Kidney (tissue), 13 donors: ENCODE measurements at regions not wholly inside any gene's neighbourhood (a gene's known extent, or its start where the extent isn't known, plus 50 kb on each side); places are given as distances from the start of the nearest gene placed in this dataset.

Source experiments
- DNase-seq, 5 donors: peaks; one replicate each; pipeline ENCODE4 v3.0.0-alpha.2; 2013 to 2020
- FAIRE-seq: peaks from 2 replicates; lab custom pipeline; 2012; peaks lifted over from hg19 to GRCh38; lab: Jason Lieb, UNC
- H3K27ac ChIP-seq, 2 donors: one replicate each; pipeline ENCODE4 v1.7.0; 2013; ENCODE audit warnings: low read depth in 2 of 2, low read length in 2 of 2, inconsistent platforms in 1 of 2
- H3K27me3 ChIP-seq: one replicate; pipeline ENCODE4 v1.7.1; 2013; ENCODE audit warnings: low read length, inconsistent platforms; ENCODE audit not compliant: control insufficient read depth, insufficient read depth
- H3K36me3 ChIP-seq, 3 donors: one replicate each; pipeline versions ENCODE4 v1.7.0 to v1.7.1; 2013; ENCODE audit warnings: low read length in 3 of 3, control low read depth in 1 of 3, inconsistent platforms in 1 of 3; ENCODE audit not compliant: insufficient read depth in 3 of 3, control insufficient read depth in 2 of 3
- H3K4me1 ChIP-seq, 3 donors: one replicate each; pipeline versions ENCODE4 v1.7.0 to v1.7.1; 2013; ENCODE audit warnings: low read length in 3 of 3, inconsistent platforms in 1 of 3, low read depth in 1 of 3; ENCODE audit not compliant: control insufficient read depth in 2 of 3, insufficient read depth in 2 of 3
- H3K4me3 ChIP-seq, 3 donors: one replicate each; pipeline versions ENCODE4 v1.7.0 to v1.8.1; 2013; ENCODE audit warnings: low read length in 3 of 3, control low read depth in 1 of 3, inconsistent platforms in 1 of 3
- H3K9ac ChIP-seq, 3 donors: one replicate each; pipeline versions ENCODE4 v1.7.0 to v1.7.1; 2013; ENCODE audit warnings: low read length in 3 of 3, control low read depth in 1 of 3, inconsistent platforms in 1 of 3
- H3K9me3 ChIP-seq, 3 donors: one replicate each; pipeline versions ENCODE4 v1.7.0 to v1.7.1; 2013; ENCODE audit warnings: low read length in 3 of 3, control low read depth in 1 of 3, inconsistent platforms in 1 of 3; ENCODE audit not compliant: control insufficient read depth in 2 of 3, insufficient read depth in 1 of 3
- intact Hi-C: fragments of 100-400 bp; cut with DNase I; formaldehyde crosslinking; loops from one replicate; pipeline ENCODE4 v1.11.1; 2022
- TF ChIP-seq, protein P1 (sequence below): IDR thresholded peaks from 3 replicates; pipeline ENCODE4 v1.5.1; 2012; ENCODE audit warnings: mild to moderate bottlenecking, moderate library complexity, borderline replicate concordance; ENCODE audit not compliant: insufficient read depth; ENCODE audit errors: extremely low read depth
- donor health status: control.
- donor health status: control.
- donor health status: control.
- donor health status: control.
- donor health status: control.
- donor health status: DM: yes; HTN: yes; CAD: no.
- donor health status: Normal renal cell carcinoma (clear cell type).

- Histone ChIP-seq H3K4me3 (peak overlapping the region; percentile 11 to 45 (median 17)), H3K9me3 (no peaks in the 10 kb centered on the region), H3K9ac (no peak overlapping the region), H3K36me3 (no peaks in the 10 kb centered on the region), H3K27ac (peak overlapping the region in 1 of 2 donors; percentile 17), H3K4me1 (peaks cover 4 to 11% (median 9%) of the 10 kb centered on the region in 3 donors), H3K27me3 (no peaks in the 10 kb centered on the region)
- intact Hi-C loops = no loop called here
- DNase-seq (peak in 1 of 5 donors; percentile 27), FAIRE-seq (no peak)
- TF ChIP-seq, protein P1, sequence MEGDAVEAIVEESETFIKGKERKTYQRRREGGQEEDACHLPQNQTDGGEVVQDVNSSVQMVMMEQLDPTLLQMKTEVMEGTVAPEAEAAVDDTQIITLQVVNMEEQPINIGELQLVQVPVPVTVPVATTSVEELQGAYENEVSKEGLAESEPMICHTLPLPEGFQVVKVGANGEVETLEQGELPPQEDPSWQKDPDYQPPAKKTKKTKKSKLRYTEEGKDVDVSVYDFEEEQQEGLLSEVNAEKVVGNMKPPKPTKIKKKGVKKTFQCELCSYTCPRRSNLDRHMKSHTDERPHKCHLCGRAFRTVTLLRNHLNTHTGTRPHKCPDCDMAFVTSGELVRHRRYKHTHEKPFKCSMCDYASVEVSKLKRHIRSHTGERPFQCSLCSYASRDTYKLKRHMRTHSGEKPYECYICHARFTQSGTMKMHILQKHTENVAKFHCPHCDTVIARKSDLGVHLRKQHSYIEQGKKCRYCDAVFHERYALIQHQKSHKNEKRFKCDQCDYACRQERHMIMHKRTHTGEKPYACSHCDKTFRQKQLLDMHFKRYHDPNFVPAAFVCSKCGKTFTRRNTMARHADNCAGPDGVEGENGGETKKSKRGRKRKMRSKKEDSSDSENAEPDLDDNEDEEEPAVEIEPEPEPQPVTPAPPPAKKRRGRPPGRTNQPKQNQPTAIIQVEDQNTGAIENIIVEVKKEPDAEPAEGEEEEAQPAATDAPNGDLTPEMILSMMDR = no peak
Observed at GRCh38 chr2:109680523-109681297, 66.5 kb downstream of the SOWAHC start.

- TF ChIP-seq, protein P1 = no peak
- H3K36me3 ChIP-seq = no peaks in the 10 kb centered on the region
- intact Hi-C loops = no loop called here
- H3K27me3 ChIP-seq = no peaks in the 10 kb centered on the region
- peaks cover 4 to 11% (median 9%) of the 10 kb centered on the region in 3 donors for H3K4me1 ChIP-seq
- DNase-seq (peak in 1 of 5 donors; percentile 27), FAIRE-seq (no peak)
- H3K9me3 ChIP-seq = no peaks in the 10 kb centered on the region
- peak overlapping the region in 1 of 2 donors; percentile 47 for H3K27ac ChIP-seq
- H3K4me3 ChIP-seq = no peak overlapping the region
- no peak overlapping the region for H3K9ac ChIP-seq
Observed at GRCh38 chr2:109681633-109682380, 67.6 kb downstream of the SOWAHC start.

GRCh38 chr2:109683452-109683851 lies 69.3 kb downstream of the SOWAHC start:
- FAIRE-seq (no peak), DNase-seq (peak in 1 of 5 donors; percentile 22)
- intact Hi-C loops = no loop called here
- Histone ChIP-seq H3K27ac (no peak overlapping the region), H3K4me1 (peaks cover 4 to 11% (median 6%) of the 10 kb centered on the region in 3 donors), H3K4me3 (no peak overlapping the region), H3K27me3 (no peaks in the 10 kb centered on the region), H3K9ac (no peak overlapping the region), H3K36me3 (no peaks in the 10 kb centered on the region), H3K9me3 (no peaks in the 10 kb centered on the region)
- TF ChIP-seq, protein P1 = no peak
